Stomach (tissue), 4 donors: ENCODE measurements at regions not wholly inside any gene's neighbourhood (a gene's known extent, or its start where the extent isn't known, plus 50 kb on each side); places are given as distances from the start of the nearest gene placed in this dataset.

Source experiments
- CTCF ChIP-seq, 7 experiments: fragments of 450-650 bp in 4 of 7; fragments of 200-600 bp in 3 of 7; sonication (generic) in 3 of 7; IDR thresholded peaks; one replicate each; pipeline ENCODE4 v1.5.1; 2016 to 2019; ENCODE audit warnings: antibody characterized with exemption in 7 of 7, control low read depth in 2 of 7, mild to moderate bottlenecking in 1 of 7
- POLR2A ChIP-seq, 4 donors: fragments of 450-650 bp; IDR thresholded peaks; one replicate each; pipeline ENCODE4 v1.6.1; 2016; ENCODE audit warnings: antibody characterized with exemption in 4 of 4, control low read depth in 2 of 4, mild to moderate bottlenecking in 1 of 4, moderate library complexity in 1 of 4
- POLR2AphosphoS5 ChIP-seq, 3 donors: sonication (generic); formaldehyde crosslinking; IDR thresholded peaks; one replicate each; pipeline ENCODE4 v1.6.1; 2016; ENCODE audit warnings: antibody characterized with exemption in 3 of 3

DNA sequence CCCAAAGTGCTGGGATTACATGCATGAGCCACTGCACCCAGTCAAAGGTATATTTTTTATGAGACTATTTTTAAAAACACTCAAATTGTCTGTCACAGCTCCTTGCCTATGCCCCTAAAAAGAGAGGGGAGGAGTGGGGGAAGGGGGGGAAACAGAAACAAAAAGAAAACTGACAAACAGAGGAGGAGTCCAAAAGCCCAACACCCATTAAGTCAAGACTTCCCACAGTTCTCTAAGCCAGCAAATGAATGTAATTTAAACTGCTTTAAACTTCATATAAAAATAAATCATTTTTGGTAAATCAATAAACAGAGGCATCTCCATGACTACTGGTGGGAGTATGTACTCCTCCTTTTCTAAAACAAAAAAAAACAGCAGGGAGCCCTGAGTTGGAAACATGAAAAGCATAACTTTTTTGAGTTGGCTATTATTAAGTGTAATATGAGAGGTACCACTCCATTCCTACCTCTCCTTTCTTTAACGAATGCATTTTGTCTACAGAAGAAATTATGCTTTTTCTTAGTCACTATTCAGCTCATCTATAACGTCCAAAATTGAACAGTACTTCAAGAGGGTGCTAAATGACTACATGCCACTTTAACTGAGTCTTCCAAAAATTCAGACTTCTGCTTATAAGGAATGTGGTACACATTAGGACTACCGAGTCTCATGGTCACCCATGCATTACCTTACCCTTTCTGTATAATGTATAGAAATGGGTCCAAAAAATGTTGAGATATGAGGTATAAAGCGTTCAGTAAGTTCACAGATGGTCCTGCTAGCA is 119.0 kb upstream of the PRSS16 start:
- TF ChIP-seq POLR2AphosphoS5 (IDR thresholded peaks at IDR 0.05) (no peak), CTCF (IDR thresholded peaks at IDR 0.05) (no peak), POLR2A (IDR thresholded peaks at IDR 0.05) (no peak)
